GM19467 (cell line): ENCODE measurements at regions not wholly inside any gene's neighbourhood (a gene's known extent, or its start where the extent isn't known, plus 50 kb on each side); places are given as distances from the start of the nearest gene placed in this dataset.

Experiments
- ATAC-seq: cut with Tn5 transposase; IDR thresholded peaks from one replicate; pipeline ENCODE4 v1.9.1; 2021; ENCODE audit warnings: mild to moderate bottlenecking, moderate library complexity; ENCODE audit not compliant: unreplicated experiment

DNA sequence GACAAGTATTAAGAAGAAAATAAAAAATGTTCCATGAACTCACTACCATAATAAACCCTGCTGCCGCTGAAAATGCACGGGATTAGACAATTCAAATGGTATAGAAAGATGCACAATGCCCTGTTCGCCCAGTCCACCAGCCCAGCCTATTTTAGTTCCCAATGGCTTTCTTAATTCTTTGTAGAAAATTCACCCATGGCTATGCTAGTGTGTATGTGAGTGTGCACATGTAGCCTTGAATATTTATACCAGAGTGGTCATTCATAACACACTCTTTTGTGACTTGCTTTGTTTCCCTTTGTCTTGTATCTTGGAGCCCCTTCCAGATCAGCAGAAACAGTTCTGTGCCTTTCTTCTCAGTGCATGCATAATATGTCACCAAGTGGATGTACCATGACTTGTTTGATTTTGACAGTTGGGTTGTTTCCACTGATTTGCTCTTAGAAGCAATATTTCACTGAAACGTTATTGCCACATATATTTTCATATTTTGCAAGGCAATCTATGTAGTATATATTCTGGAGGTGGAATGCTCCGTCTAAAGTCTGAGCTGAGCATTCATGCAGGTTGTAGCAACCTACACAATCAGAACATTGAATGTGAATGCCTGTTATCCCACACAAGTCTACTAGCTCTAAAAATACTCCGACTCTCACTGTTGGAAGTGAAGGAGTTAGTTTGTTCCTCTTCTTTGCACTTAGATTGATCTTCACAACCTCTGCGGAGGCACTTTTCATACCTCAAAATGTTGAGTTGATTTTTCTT lies 383.0 kb upstream of the EEF2KMT start:
- ATAC-seq, result no peak

DNA sequence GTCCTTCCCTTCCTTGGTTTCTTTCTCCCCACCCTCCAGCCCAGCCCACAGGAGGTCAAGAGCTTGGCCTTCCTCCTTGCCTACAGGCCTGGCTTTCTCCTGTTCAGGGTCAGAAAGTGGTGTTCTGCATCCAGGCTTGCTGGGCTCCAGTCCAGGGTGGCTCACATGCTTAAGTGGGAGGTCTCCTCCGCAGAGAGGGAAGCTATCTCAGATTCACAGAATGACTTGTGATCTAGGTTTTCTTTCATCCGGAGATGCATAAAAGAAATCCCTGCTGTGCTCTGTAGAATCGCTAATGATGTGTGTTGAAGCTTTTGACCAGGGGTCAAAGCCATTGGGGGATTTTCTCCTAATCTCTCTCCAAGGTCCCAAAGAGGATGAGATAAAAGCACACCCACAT lies 382.3 kb upstream of the EEF2KMT start:
- ATAC-seq, result no peak

DNA sequence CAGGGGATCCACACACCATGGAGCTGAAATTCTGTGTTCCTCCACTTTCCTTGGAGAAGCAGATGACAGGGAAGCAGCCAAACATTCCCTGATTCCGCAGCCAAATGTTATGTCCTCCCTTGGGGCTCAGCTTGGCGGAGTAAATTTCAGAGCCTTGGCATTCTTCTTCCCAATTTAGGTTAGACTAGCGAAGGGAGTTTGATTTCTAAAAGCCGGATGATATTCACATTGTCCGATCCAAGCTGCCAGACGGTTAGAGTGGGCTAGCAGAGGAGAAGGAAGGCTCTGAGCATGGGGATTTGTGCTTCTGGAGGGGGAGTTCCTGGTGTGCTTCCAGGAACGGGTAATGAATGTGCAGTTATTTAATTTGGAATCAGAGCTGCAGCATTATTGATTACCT lies 380.4 kb upstream of the EEF2KMT start:
- no peak for ATAC-seq

DNA sequence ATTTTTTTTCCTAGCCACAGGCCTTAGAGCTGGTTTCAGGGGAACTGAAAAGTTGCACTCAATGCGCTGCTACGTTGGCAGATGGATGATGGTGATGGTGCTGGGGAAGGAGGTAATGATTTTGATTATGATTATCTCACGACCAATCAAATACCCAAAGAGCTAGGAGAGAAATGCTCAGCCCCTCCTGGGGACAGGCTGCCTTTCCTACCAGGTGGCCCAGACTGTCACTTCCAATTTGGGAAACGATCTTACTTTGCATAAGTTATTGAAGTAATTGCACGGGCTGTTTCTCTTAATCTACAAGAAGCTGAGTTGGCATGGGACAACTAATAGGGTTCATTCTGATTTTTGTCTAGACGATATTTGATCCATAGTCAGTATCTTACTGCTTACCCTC lies 379.7 kb upstream of the EEF2KMT start:
- no peak for ATAC-seq

DNA sequence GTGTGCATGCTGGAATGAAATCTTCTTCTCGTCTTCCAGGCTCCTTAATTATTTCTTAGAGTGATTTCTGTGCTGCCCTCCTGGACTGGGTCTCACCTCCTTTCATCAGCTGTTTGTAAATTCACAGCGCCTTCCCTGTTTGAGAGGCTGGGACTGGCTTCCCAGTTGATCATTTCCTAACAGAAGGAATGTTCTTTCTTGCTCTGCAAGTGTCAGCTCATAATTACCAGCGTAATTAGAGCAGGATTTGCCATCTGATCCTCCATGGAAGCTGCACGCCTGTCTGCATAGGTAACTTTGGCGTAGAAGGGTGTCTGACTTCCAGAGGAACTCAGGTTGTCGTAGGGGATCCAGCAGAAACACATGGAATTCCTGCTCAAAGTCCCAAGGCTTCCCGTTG lies 375.0 kb upstream of the EEF2KMT start:
- no peak for ATAC-seq

DNA sequence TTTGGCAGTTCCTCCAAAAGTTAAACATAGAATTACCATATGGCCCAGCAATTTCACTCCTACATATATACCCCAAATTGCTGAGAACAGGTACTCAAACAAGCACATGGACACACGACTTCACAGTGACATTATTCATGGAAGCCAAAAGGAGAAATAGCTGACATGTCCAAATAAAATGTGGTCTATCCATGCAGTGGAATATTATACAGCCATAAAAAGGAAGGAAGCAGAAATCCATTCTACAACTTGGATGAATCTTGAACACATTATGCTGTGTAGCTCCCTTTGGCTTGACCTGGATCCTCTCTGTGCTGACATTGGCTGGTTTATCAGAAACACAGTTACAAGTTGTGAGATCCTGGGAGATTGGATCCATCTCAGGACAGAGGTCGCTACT lies 370.9 kb upstream of the EEF2KMT start:
- no peak for ATAC-seq

DNA sequence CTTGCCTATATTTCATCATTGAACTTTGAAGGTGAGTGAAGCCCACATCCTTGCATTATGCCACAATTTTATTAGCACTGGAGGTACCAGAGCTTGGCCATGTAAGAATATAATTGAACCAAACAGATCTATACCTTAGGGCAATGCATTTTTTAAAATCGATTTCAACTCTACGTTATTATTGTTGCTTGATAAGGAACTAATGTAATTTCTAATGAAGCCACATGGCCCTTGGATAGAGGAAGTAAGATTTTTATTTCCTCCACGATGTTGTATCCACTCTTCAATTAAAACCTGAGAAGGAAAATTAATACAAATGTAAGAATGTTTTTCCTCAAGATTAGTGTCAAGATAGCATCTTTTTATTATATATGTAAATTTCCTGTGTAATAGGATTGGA lies 370.0 kb upstream of the EEF2KMT start:
- ATAC-seq, result no peak

DNA sequence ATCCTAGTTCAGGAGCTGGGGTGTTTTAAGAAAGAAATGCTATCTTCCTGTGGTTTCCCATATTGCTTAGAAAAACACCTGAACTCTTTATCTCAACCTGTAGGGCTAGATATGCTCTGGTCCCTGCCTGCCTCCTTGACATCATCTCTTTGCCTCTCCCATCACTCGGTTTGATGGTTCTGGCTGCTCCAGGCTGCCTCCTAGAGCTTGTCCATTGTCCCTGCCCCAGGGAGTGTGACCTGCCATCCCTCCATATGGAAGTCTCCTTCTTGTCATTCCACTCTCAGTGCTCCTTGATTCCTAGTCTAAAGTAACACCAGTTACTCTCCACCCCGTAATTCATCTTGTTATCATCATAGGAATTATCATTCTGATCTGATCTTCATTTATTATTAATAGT lies 369.0 kb upstream of the EEF2KMT start:
- no peak for ATAC-seq

DNA sequence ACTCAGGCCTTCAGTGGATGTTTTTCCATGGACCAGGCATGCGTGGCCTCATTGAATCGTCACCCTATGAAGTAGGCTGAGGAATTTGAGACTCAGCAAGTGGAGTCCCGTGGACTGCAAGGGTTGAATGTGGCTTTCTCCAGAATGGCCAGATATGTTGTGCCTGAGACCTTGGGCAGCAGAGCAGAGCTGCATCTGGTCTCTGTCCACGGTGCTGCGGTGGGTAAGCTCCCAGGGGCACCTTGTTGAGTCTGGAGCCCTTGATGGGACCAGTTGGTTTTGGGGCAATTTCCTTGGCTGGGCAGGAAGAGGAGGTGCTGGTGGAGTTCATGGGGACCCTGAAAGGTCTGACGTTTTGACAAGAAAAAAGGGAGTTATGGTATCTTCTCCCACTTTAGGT lies 368.1 kb upstream of the EEF2KMT start:
- no peak for ATAC-seq

DNA sequence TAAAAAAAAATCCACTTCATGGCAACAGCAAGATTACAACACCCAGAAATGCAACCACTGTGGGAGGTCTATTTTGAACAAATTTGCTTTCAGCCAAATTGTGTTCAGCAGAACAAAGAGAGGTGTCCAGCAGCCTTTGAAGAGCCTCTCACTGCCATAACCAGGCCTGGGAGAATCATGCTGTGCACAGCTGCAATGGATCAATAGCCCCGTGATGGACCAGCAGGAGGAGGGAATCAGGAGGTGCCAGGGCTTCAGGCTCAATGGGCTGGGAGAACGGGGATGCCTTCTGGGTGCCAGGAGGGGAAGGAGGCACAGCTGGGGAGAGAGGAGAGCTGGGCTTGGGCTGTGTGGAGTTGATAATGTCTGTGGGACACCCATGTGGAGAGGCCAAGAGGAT lies 366.2 kb upstream of the EEF2KMT start:
- ATAC-seq, result no peak

DNA sequence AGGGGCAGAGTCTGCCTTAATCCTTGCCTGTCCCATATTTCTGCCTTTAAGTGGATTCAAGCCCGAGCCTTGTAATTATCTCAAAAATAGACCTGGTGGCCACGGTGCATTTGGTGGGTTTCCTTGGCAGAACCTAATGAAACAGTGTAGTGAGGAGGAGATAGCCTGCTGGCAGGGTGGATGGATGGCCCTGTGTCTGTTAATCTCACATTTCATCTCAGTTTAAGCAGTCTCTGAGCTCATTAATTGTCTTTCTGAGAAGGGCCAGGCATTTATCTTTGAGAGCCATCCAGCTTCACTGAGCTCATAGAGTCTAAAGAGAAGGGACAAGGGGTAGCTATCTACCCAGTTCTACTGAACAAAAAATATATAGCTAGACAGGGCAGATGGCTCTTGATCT lies 364.0 kb upstream of the EEF2KMT start:
- ATAC-seq, result no peak

DNA sequence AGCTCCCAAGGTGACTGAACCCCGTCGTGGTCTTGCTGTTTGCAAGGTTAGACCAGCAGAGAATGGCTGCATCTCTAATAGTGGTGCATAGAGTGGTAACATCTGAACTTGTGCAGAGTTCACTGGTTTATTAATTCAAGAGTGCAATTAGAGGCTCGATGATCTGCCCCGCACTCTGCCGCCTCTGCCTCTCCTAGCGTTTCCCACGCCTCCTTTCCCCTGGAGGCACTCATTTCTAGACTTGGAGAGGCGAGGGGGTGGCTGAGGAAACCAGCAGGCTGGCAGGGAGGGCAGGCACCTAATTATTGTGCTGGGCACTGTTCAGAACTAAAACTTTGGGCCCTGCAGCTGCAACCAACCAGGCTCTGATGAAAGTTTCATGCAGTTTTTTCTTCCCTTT lies 363.5 kb upstream of the EEF2KMT start:
- ATAC-seq, result no peak

DNA sequence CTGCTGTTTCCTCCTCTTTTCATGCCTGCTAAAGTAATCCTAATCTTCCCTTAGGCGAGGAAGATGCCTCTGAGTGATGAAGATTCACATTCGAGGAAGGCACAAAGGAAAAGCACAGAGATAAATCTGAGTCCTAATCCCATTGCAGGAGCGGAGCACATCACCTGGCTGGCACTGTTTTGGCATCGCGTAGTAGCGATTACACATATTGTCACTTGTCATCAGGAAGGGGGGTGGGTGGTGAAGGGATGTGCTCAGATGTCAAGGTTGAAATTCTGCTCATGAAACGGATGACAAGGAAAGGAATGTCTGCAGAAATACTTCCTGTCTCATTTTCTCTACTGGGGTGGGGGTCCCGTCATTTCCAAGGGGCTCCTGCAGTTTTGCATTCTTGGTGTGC lies 363.1 kb upstream of the EEF2KMT start:
- no peak for ATAC-seq

DNA sequence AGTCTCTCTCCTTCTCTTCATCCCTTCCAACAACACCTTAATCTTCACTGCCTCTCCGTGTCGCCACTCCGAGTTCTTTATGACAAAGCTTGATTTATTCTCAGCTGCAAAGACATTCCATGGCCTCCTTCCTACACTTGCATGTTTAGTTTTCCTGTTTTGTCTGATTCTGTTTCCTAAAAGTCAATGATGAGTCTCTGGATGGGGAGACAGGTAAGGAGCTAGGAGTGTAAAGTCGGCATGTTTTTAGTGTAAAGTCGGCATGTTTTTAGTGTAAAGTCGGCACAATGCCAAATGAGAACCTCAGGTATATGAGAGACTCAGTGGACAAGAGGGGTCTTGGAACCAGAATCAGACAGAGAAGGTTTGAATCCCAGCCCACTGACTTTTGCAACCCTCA lies 362.3 kb upstream of the EEF2KMT start:
- ATAC-seq, result no peak

DNA sequence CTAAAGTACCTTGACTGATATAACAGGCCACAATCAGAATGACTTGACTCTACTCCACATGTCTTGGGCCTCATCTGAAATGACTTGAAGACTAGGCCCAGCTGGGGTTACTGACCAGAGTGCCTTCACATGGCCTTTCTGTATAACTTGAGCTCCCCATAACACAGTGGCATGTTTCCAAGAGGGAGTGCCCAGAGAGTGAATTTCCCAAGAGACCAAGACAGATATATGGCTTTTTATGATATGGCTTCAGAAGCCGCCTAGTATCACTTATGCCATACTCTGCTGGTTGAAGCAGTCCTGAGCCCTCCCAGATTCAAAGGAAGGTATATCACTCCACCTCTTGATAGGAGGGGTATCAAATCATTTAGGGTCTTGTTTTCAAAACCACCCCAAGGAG lies 357.5 kb upstream of the EEF2KMT start:
- no peak for ATAC-seq

DNA sequence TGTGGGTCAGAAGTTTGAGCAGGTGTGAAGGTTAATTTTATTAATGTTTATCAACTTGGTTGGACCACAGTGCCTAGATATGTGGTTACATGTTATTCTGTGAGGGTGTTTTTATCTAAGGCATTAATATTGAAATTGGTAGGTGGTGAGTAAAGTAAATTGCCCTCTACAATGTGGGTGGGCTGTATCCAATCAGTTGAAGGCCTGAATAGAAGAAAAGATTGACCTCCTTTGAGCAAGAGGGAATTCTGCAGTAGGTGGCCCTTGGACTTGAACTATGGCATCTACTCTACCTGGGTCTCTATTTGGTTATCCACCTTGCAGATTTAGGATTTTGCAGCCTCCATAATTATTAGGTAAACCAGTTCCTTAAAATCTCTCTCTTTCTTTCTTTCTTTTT lies 356.8 kb upstream of the EEF2KMT start:
- no peak for ATAC-seq

DNA sequence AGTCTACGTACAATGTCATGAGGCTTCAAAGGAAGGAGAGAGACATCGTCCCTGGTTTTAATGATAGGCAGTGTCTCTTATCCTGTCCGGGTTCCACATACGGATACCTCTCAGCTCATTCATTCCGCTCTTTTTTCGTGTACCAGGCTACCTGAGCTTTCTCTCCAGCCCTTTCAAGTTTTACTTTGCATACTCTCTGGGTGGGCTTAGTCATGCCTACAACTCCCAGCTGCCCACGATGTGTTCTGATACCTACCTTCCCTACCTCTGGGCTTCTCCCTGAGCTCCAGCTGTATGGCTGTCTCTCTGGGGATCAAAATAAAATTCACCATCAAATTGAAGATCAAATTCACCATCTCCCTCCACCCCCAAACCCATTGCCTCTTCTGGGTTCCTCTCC lies 354.0 kb upstream of the EEF2KMT start:
- ATAC-seq, result no peak

DNA sequence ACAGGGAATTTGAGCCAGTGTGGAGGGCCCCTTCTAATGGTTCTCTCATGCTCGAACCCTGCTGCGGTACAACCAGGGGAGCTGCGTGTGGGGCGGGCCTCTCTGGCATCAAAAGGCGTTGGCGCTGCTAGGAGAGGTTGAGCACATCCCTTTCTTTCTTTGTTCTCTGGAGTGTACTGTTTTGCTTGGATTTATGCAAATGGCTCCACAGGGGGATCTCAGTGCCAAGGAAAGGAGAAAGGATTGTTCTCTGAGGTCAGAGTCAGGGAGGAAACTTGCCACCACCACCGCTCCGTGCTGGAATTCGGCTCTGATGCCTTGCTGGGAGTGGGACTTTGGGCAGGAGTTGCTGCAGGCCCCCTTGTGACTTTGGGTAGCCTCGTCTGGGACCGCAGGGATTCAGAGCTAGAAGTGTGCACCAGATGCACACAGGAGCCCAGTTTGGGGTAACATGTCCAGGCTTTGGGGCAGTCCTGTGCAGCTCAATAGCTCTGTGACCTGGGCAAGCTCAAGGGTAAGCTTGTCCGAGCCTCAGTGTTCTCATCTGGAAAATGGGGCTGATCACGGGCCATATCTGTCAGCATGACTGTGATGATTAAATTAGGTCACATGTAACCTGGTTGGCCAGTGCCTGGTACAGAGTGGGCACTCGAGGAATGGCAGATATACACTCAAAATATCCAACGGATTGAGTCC lies 353.0 kb upstream of the EEF2KMT start:
- no peak for ATAC-seq

DNA sequence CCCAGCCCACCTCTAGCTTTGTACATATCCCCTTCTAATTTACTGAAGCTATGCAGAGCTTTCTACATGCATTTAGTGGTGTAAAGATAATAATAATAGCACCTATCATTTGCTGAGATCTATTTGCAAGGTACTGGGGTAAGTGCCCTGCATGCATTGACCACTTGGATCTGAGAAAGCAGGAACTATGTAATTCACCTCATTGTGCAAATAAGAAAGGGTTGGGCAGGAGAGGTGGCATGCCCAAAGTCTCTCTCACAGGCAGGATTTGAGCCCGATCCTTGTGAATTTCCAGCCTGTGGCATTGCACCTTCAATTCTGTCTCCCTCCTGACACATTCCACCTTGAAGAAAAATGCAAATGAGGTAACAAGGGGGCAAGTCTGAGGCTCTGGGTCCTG lies 352.3 kb upstream of the EEF2KMT start:
- ATAC-seq, result no peak

DNA sequence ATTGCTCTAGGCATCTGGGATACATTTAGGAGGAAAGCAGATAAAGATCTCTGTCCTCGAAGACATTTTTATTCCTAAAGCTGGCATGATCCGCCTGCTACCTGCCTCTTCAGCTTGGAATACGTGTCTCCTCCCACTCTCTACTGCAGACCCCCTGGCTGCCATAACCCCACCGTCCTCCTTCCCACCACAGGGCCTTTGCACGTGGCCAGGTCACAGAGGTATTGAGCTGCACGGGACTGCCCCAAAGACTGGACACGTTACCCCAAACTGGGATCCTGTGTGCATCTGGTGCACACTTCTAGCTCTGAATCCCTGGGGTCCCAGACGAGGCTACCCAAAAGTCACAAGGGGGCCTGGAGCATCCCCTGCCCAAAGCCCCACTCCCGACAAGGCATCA lies 351.2 kb upstream of the EEF2KMT start:
- no peak for ATAC-seq

DNA sequence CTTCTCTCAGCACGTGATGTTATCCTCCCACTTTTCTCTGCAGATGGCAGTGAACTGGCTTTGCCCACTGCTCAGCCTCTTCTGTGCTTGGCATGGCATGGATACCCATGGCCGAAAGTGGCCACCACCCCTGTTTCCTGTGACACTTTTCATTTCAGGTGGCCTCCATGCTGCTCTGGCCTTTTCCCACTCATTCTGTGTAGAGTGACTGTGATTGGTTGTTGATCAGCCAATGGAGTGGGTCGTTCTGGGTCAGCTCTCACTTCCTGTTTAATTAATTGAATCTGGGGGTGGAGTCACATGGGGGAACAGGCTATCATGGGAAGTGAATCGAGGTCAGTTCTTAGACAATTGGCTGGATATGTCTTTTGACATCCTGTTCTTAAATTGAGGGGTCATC lies 350.1 kb upstream of the EEF2KMT start:
- no peak for ATAC-seq

DNA sequence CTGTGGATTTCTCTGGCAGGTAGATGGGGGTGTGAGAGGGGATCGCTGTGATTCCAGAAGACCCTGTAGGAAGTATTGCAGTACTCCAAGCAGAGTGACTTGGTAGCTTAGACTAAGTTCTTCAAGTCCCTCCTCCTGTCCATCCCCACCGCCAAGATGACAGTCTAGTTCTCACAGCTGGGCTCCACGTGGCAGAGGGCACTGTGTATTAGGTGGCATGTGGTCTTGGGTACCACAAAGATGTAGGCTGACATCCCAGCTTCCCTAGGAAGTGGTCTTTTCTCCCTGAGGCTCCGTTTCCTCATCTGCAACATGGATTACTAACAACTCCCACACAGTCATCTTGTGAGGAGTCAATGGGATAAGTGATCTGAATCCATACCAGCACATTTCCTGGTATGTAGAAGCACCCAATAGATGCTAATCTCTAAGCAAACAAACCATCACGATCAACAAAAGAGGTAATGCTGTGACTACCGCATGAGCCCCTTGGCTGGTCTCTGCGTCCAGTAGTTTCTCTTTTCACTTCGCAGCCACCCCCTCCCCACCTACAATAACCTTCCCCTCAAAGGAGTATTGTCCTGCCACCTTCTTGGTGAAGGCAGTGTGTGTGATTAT lies 349.1 kb upstream of the EEF2KMT start:
- no peak for ATAC-seq
